D721Med (cell line): ENCODE measurements at regions not wholly inside any gene's neighbourhood (a gene's known extent, or its start where the extent isn't known, plus 50 kb on each side); places are given as distances from the start of the nearest gene placed in this dataset.

Experiments
- DNase-seq: peaks from one replicate; pipeline ENCODE4 v3.0.0; 2011; ENCODE audit warnings: low spot score; ENCODE audit not compliant: insufficient read length
- FAIRE-seq: peaks from 2 replicates; lab custom pipeline; 2011; peaks lifted over from hg19 to GRCh38; lab: Jason Lieb, UNC
- CTCF ChIP-seq: IDR thresholded peaks from 2 replicates; pipeline ENCODE4 v1.5.1; 2012; ENCODE audit warnings: mild to moderate bottlenecking, control low read depth; ENCODE audit not compliant: insufficient read depth; ENCODE audit errors: missing control alignments

GRCh38 chr12:87382959-87383566 lies 646.1 kb downstream of the C12orf50 start:
- TF ChIP-seq CTCF, result no peak
- DNase-seq (no peak), FAIRE-seq (no peak)

- TF ChIP-seq CTCF, result no peak
- no peak for FAIRE-seq
- DNase-seq, result no peak
Measured at GRCh38 chr12:87382436-87382835, 646.8 kb downstream of the C12orf50 start.

GRCh38 chr12:87381742-87382141 lies 647.5 kb downstream of the C12orf50 start:
- TF ChIP-seq CTCF, result no peak
- no peak for FAIRE-seq
- no peak for DNase-seq

GRCh38 chr12:87378526-87378925 lies 650.7 kb downstream of the C12orf50 start:
- FAIRE-seq, result no peak
- no peak for DNase-seq
- TF ChIP-seq CTCF, result no peak

- no peak for DNase-seq
- no peak for FAIRE-seq
- no peak for TF ChIP-seq CTCF
Measured at GRCh38 chr12:87376722-87377121, 652.5 kb downstream of the C12orf50 start.

- DNase-seq (no peak), FAIRE-seq (no peak)
- TF ChIP-seq CTCF, result no peak
Measured at GRCh38 chr12:87369161-87369560, 660.0 kb downstream of the C12orf50 start.

GRCh38 chr12:87368259-87368658 lies 660.9 kb downstream of the C12orf50 start:
- no peak for TF ChIP-seq CTCF
- DNase-seq (no peak), FAIRE-seq (no peak)
